Forelimb muscle (tissue), 1 donor: ENCODE measurements at regions not wholly inside any gene's neighbourhood (a gene's known extent, or its start where the extent isn't known, plus 50 kb on each side); places are given as distances from the start of the nearest gene placed in this dataset.

Source experiments
- DNase-seq: peaks from one replicate; pipeline ENCODE4 v3.0.0-alpha.2; 2013; ENCODE audit warnings: low read depth

- no peak for DNase-seq
Observed at GRCh38 chr2:15779381-15780041, 160.8 kb upstream of the MYCN start.

GRCh38 chr2:15780234-15780633, 160.1 kb upstream of the MYCN start:
- no peak for DNase-seq

- DNase-seq, result no peak
Observed at GRCh38 chr2:15780912-15781574, 159.3 kb upstream of the MYCN start.

- no peak for DNase-seq
Observed at GRCh38 chr2:15782009-15782751, 158.2 kb upstream of the MYCN start.

GRCh38 chr2:15782769-15783294, 157.5 kb upstream of the MYCN start:
- DNase-seq, result no peak

- no peak for DNase-seq
Observed at GRCh38 chr2:15783489-15783888, 156.9 kb upstream of the MYCN start.

GRCh38 chr2:15784106-15784885, 156.1 kb upstream of the MYCN start:
- no peak for DNase-seq

GRCh38 chr2:15784886-15785801, 155.2 kb upstream of the MYCN start:
- no peak for DNase-seq

- no peak for DNase-seq
Observed at GRCh38 chr2:15786003-15786654, 154.2 kb upstream of the MYCN start.

GRCh38 chr2:15786901-15787300, 153.4 kb upstream of the MYCN start:
- no peak for DNase-seq

- DNase-seq, result no peak
Observed at GRCh38 chr2:15787535-15788454, 152.6 kb upstream of the MYCN start.

GRCh38 chr2:15788455-15788829, 151.9 kb upstream of the MYCN start:
- DNase-seq, result no peak

GRCh38 chr2:15788830-15789229, 151.5 kb upstream of the MYCN start:
- DNase-seq, result no peak

GRCh38 chr2:15789381-15790062, 150.8 kb upstream of the MYCN start:
- no peak for DNase-seq

GRCh38 chr2:15790326-15790725, 150.0 kb upstream of the MYCN start:
- no peak for DNase-seq

GRCh38 chr2:15790838-15791237, 149.5 kb upstream of the MYCN start:
- no peak for DNase-seq

- no peak for DNase-seq
Observed at GRCh38 chr2:15791294-15791693, 149.1 kb upstream of the MYCN start.

GRCh38 chr2:15792331-15792730, 148.0 kb upstream of the MYCN start:
- no peak for DNase-seq
